GM19023 (cell line): ENCODE measurements at regions not wholly inside any gene's neighbourhood (a gene's known extent, or its start where the extent isn't known, plus 50 kb on each side); places are given as distances from the start of the nearest gene placed in this dataset.

Source experiments
- ATAC-seq: cut with Tn5 transposase; IDR thresholded peaks from one replicate; pipeline ENCODE4 v1.9.1; 2021; ENCODE audit warnings: mild to moderate bottlenecking, moderate library complexity; ENCODE audit not compliant: unreplicated experiment

- ATAC-seq: no peak
Observed at GRCh38 chr2:207256476-207257207, 90.9 kb upstream of the KLF7 start.

- no peak for ATAC-seq
Observed at GRCh38 chr2:207257251-207258250, 91.8 kb upstream of the KLF7 start.

- ATAC-seq: no peak
Observed at GRCh38 chr2:207258263-207258991, 92.7 kb upstream of the KLF7 start.

- ATAC-seq: no peak
Observed at GRCh38 chr2:207260021-207260420, 94.3 kb upstream of the KLF7 start.

GRCh38 chr2:207260947-207261346 lies 95.2 kb upstream of the KLF7 start:
- ATAC-seq: no peak

- ATAC-seq: no peak
Observed at GRCh38 chr2:207264310-207264709, 98.6 kb upstream of the KLF7 start.

- ATAC-seq: no peak
Observed at GRCh38 chr2:207265332-207265731, 99.6 kb upstream of the KLF7 start.

- ATAC-seq: no peak
Observed at GRCh38 chr2:207265869-207266268, 100.1 kb upstream of the KLF7 start.

GRCh38 chr2:207266648-207267047 lies 100.9 kb upstream of the KLF7 start:
- no peak for ATAC-seq

- no peak for ATAC-seq
Observed at GRCh38 chr2:207269038-207269437, 103.3 kb upstream of the KLF7 start.

- ATAC-seq: no peak
Observed at GRCh38 chr2:207274530-207275189, 108.9 kb upstream of the KLF7 start.

GRCh38 chr2:207275779-207276178 lies 110.0 kb upstream of the KLF7 start:
- no peak for ATAC-seq

GRCh38 chr2:207276248-207276647 lies 110.5 kb upstream of the KLF7 start:
- no peak for ATAC-seq

- ATAC-seq: no peak
Observed at GRCh38 chr2:207276858-207277257, 111.1 kb upstream of the KLF7 start.

GRCh38 chr2:207279520-207279919 lies 113.8 kb upstream of the KLF7 start:
- no peak for ATAC-seq

GRCh38 chr2:207281436-207281835 lies 115.7 kb upstream of the KLF7 start:
- no peak for ATAC-seq

GRCh38 chr2:207282916-207283315 lies 117.2 kb upstream of the KLF7 start:
- no peak for ATAC-seq

- no peak for ATAC-seq
Observed at GRCh38 chr2:207283356-207283755, 117.6 kb upstream of the KLF7 start.

- no peak for ATAC-seq
Observed at GRCh38 chr2:207284556-207285472, 119.1 kb upstream of the KLF7 start.

- ATAC-seq: no peak
Observed at GRCh38 chr2:207285473-207285815, 119.7 kb upstream of the KLF7 start.
